Neutrophil (primary cell): ENCODE measurements at regions not wholly inside any gene's neighbourhood (a gene's known extent, or its start where the extent isn't known, plus 50 kb on each side); places are given as distances from the start of the nearest gene placed in this dataset.

Experiments
- H3K27ac ChIP-seq: fragments of 200-600 bp; sonication (generic); 2 replicates; pipeline ENCODE4 v1.5.1; 2016; ENCODE audit warnings: mild to moderate bottlenecking, moderate library complexity
- H3K27me3 ChIP-seq: fragments of 200-600 bp; sonication (generic); 2 replicates; pipeline ENCODE4 v1.6.0; 2016; ENCODE audit warnings: mild to moderate bottlenecking
- H3K36me3 ChIP-seq: fragments of 200-600 bp; sonication (generic); 2 replicates; pipeline ENCODE4 v1.5.1; 2017
- H3K4me1 ChIP-seq, 2 experiments: fragments of 200-600 bp in 1 of 2; sonication (generic) in 1 of 2; 1 replicate in 1 of 2; 2 replicates in 1 of 2; pipeline versions ENCODE4 v1.5.1 to v1.6.1; 2013 to 2016; ENCODE audit warnings: low read depth in 1 of 2, low read length in 1 of 2, mild to moderate bottlenecking in 1 of 2, moderate library complexity in 1 of 2; ENCODE audit not compliant: control insufficient read depth in 1 of 2, insufficient read depth in 1 of 2
- H3K4me3 ChIP-seq, 2 experiments: fragments of 200-600 bp in 1 of 2; sonication (generic) in 1 of 2; 1 replicate in 1 of 2; 2 replicates in 1 of 2; pipeline ENCODE4 v1.5.1; 2013 to 2016; ENCODE audit warnings: low read depth in 1 of 2, low read length in 1 of 2, mild to moderate bottlenecking in 1 of 2, moderate library complexity in 1 of 2
- H3K9me3 ChIP-seq: fragments of 200-600 bp; sonication (generic); 2 replicates; pipeline ENCODE4 v1.5.1; 2016
- CTCF ChIP-seq: fragments of 200-600 bp; sonication (generic); IDR thresholded peaks from 2 replicates; pipeline ENCODE4 v1.5.1; 2016; ENCODE audit warnings: antibody characterized with exemption

DNA sequence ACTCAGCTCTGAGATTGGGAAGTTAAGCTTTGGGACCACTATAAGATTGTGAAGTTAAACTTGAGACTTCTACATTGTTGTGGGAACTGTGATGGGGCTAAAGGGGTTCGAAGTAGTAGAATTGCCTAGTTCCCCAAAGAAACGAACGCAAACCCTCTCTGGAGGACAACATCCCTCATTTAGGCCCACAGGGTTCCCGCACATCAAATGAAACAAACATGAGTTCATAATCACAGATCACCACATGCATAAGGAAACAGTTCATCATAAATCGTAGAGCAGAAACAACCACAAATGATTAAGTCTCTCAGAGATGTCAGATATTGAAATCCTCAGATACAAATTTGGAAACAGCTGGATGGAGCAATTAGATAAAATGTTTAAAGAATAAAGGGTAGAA lies 55.9 kb upstream of the HPCAL1 start:
- TF ChIP-seq CTCF: no peak
- H3K4me1 ChIP-seq: peaks cover 4 to 5% of the 10 kb centered on the region in 2 experiments
- H3K9me3 ChIP-seq: peaks cover 5% of the 10 kb centered on the region
- H3K27me3 ChIP-seq: peaks cover 21% of the 10 kb centered on the region
- no peak overlapping the region for H3K4me3 ChIP-seq
- no peak overlapping the region for H3K27ac ChIP-seq
- H3K36me3 ChIP-seq: no peaks in the 10 kb centered on the region

DNA sequence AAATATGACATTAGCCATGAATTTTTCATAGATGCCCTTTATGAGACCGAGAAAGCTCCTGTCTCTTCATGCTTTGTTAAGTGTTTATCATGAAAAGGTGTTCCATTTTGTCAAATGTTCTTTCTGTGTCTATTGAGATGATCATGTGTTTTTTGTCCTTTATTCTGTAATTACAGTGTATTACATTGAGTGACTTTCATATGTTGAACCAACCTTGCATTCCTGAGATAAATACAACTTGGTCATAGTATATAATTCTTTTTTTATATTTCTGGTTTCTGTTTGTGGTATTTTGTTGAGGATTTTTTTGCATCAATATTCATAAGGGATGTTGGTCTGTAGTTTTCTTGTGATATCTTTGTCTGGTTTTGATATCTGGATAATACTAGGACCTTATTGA lies 52.9 kb upstream of the HPCAL1 start:
- peaks cover 5% of the 10 kb centered on the region for H3K9me3 ChIP-seq
- no peaks in the 10 kb centered on the region for H3K4me1 ChIP-seq
- peaks cover 21% of the 10 kb centered on the region for H3K27me3 ChIP-seq
- no peak for TF ChIP-seq CTCF
- H3K36me3 ChIP-seq: no peaks in the 10 kb centered on the region
- H3K4me3 ChIP-seq: no peak overlapping the region
- no peak overlapping the region for H3K27ac ChIP-seq

GRCh38 chr2:10252224-10252623 lies 50.5 kb upstream of the HPCAL1 start:
- Histone ChIP-seq H3K4me3 (no peak overlapping the region), H3K9me3 (peaks cover 5% of the 10 kb centered on the region), H3K27ac (no peak overlapping the region), H3K36me3 (no peaks in the 10 kb centered on the region), H3K27me3 (peaks cover 10% of the 10 kb centered on the region), H3K4me1 (no peaks in the 10 kb centered on the region)
- TF ChIP-seq CTCF: no peak

- Histone ChIP-seq H3K9me3 (peaks cover 5% of the 10 kb centered on the region), H3K4me1 (no peaks in the 10 kb centered on the region), H3K4me3 (no peak overlapping the region), H3K27me3 (peaks cover 10% of the 10 kb centered on the region), H3K27ac (no peak overlapping the region), H3K36me3 (no peaks in the 10 kb centered on the region)
- no peak for TF ChIP-seq CTCF
These were observed 50.0 kb upstream of the HPCAL1 start for GRCh38 chr2:10252661-10253060.
